Kidney (tissue), 13 donors: ENCODE measurements at regions not wholly inside any gene's neighbourhood (a gene's known extent, or its start where the extent isn't known, plus 50 kb on each side); places are given as distances from the start of the nearest gene placed in this dataset.

Experiments used
- DNase-seq, 5 donors: peaks; one replicate each; pipeline ENCODE4 v3.0.0-alpha.2; 2013 to 2020
- FAIRE-seq: peaks from 2 replicates; lab custom pipeline; 2012; peaks lifted over from hg19 to GRCh38; lab: Jason Lieb, UNC
- H3K27ac ChIP-seq, 2 donors: one replicate each; pipeline ENCODE4 v1.7.0; 2013; ENCODE audit warnings: low read depth in 2 of 2, low read length in 2 of 2, inconsistent platforms in 1 of 2
- H3K27me3 ChIP-seq: one replicate; pipeline ENCODE4 v1.7.1; 2013; ENCODE audit warnings: low read length, inconsistent platforms; ENCODE audit not compliant: control insufficient read depth, insufficient read depth
- H3K36me3 ChIP-seq, 3 donors: one replicate each; pipeline versions ENCODE4 v1.7.0 to v1.7.1; 2013; ENCODE audit warnings: low read length in 3 of 3, control low read depth in 1 of 3, inconsistent platforms in 1 of 3; ENCODE audit not compliant: insufficient read depth in 3 of 3, control insufficient read depth in 2 of 3
- H3K4me1 ChIP-seq, 3 donors: one replicate each; pipeline versions ENCODE4 v1.7.0 to v1.7.1; 2013; ENCODE audit warnings: low read length in 3 of 3, inconsistent platforms in 1 of 3, low read depth in 1 of 3; ENCODE audit not compliant: control insufficient read depth in 2 of 3, insufficient read depth in 2 of 3
- H3K4me3 ChIP-seq, 3 donors: one replicate each; pipeline versions ENCODE4 v1.7.0 to v1.8.1; 2013; ENCODE audit warnings: low read length in 3 of 3, control low read depth in 1 of 3, inconsistent platforms in 1 of 3
- H3K9ac ChIP-seq, 3 donors: one replicate each; pipeline versions ENCODE4 v1.7.0 to v1.7.1; 2013; ENCODE audit warnings: low read length in 3 of 3, control low read depth in 1 of 3, inconsistent platforms in 1 of 3
- H3K9me3 ChIP-seq, 3 donors: one replicate each; pipeline versions ENCODE4 v1.7.0 to v1.7.1; 2013; ENCODE audit warnings: low read length in 3 of 3, control low read depth in 1 of 3, inconsistent platforms in 1 of 3; ENCODE audit not compliant: control insufficient read depth in 2 of 3, insufficient read depth in 1 of 3
- intact Hi-C: fragments of 100-400 bp; cut with DNase I; formaldehyde crosslinking; loops from one replicate; pipeline ENCODE4 v1.11.1; 2022
- TF ChIP-seq, protein P1 (sequence below): IDR thresholded peaks from 3 replicates; pipeline ENCODE4 v1.5.1; 2012; ENCODE audit warnings: mild to moderate bottlenecking, moderate library complexity, borderline replicate concordance; ENCODE audit not compliant: insufficient read depth; ENCODE audit errors: extremely low read depth
- donor health status: control.
- donor health status: control.
- donor health status: control.
- donor health status: control.
- donor health status: control.
- donor health status: DM: yes; HTN: yes; CAD: no.
- donor health status: Normal renal cell carcinoma (clear cell type).

DNA sequence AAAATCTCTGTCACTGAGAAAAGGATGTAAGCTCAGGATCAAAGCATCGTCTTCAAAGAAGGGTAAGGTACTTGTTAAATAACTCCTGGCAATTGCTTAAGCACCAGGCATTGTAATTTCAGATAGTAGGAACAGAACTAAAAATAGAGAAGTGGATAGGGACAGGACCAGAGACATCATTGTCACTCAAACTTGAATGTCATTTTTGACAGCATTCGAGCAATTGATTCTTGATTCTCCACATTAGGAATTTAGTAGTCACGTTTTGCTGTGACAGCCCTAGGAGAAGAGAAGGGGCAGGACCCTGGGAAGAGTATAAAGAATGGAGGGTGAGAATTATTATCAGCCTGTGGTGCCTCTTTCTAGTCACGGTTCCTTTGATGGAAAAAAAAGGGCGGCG is 50.1 kb upstream of the BACH2 start:
- Histone ChIP-seq H3K4me1 (no peaks in the 10 kb centered on the region), H3K36me3 (no peaks in the 10 kb centered on the region), H3K27ac (no peak overlapping the region), H3K9me3 (no peaks in the 10 kb centered on the region), H3K9ac (no peak overlapping the region), H3K27me3 (no peaks in the 10 kb centered on the region), H3K4me3 (no peak overlapping the region)
- no peak for DNase-seq
- no peak for FAIRE-seq
- intact Hi-C loops = no loop called here
- TF ChIP-seq, protein P1, sequence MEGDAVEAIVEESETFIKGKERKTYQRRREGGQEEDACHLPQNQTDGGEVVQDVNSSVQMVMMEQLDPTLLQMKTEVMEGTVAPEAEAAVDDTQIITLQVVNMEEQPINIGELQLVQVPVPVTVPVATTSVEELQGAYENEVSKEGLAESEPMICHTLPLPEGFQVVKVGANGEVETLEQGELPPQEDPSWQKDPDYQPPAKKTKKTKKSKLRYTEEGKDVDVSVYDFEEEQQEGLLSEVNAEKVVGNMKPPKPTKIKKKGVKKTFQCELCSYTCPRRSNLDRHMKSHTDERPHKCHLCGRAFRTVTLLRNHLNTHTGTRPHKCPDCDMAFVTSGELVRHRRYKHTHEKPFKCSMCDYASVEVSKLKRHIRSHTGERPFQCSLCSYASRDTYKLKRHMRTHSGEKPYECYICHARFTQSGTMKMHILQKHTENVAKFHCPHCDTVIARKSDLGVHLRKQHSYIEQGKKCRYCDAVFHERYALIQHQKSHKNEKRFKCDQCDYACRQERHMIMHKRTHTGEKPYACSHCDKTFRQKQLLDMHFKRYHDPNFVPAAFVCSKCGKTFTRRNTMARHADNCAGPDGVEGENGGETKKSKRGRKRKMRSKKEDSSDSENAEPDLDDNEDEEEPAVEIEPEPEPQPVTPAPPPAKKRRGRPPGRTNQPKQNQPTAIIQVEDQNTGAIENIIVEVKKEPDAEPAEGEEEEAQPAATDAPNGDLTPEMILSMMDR = no peak
